CD14-positive monocyte (primary cell): ENCODE measurements at regions not wholly inside any gene's neighbourhood (a gene's known extent, or its start where the extent isn't known, plus 50 kb on each side); places are given as distances from the start of the nearest gene placed in this dataset.

Experiments used
- DNase-seq, 3 donors: peaks; one replicate each; pipeline ENCODE4 v3.0.0-alpha.2; 2011 to 2022
- H2AFZ ChIP-seq: 2 replicates; pipeline ENCODE4 v1.6.0; 2012; ENCODE audit warnings: mild to moderate bottlenecking, low read depth, low read length, inconsistent platforms; ENCODE audit not compliant: insufficient read depth, poor library complexity, severe bottlenecking
- H3K27ac ChIP-seq, 2 donors: 1 replicate in 1 of 2; 2 replicates in 1 of 2; pipeline ENCODE4 v1.5.1; 2012 to 2013; ENCODE audit warnings: low read length in 2 of 2, control low read depth in 1 of 2, inconsistent platforms in 1 of 2, low read depth in 1 of 2, mild to moderate bottlenecking in 1 of 2
- H3K27me3 ChIP-seq, 2 donors: one replicate each; pipeline versions ENCODE4 v1.6.0 to v1.6.1; 2011 to 2013; ENCODE audit warnings: low read length in 2 of 2; ENCODE audit not compliant: control insufficient read depth in 2 of 2, insufficient read depth in 2 of 2
- H3K36me3 ChIP-seq, 2 donors: replicated peaks in 1 of 2; 1 replicate in 1 of 2; 2 replicates in 1 of 2; pipeline versions ENCODE4 v1.5.1 to v1.6.1; 2012 to 2013; ENCODE audit warnings: low read length in 2 of 2, control low read depth in 1 of 2, inconsistent platforms in 1 of 2, mild to moderate bottlenecking in 1 of 2; ENCODE audit not compliant: insufficient read depth in 2 of 2, control insufficient read depth in 1 of 2
- H3K4me1 ChIP-seq, 2 donors: 1 replicate in 1 of 2; 2 replicates in 1 of 2; pipeline versions ENCODE4 v1.5.1 to v1.6.1; 2012 to 2013; ENCODE audit warnings: low read length in 2 of 2, control low read depth in 1 of 2, inconsistent platforms in 1 of 2, mild to moderate bottlenecking in 1 of 2, moderate library complexity in 1 of 2; ENCODE audit not compliant: insufficient read depth in 2 of 2, control insufficient read depth in 1 of 2
- H3K4me2 ChIP-seq: replicated peaks from 2 replicates; pipeline ENCODE3; 2012; ENCODE audit warnings: low read length, moderate library complexity, mild to moderate bottlenecking; ENCODE audit not compliant: poor library complexity, severe bottlenecking; ENCODE audit errors: extremely low read depth
- H3K4me3 ChIP-seq, 3 experiments: fragments of 200-600 bp in 1 of 3; sonication (generic) in 1 of 3; replicated peaks in 1 of 3; 1 replicate in 2 of 3; 2 replicates in 1 of 3; pipeline ENCODE4 v1.5.1; 2011 to 2013; ENCODE audit warnings: low read length in 3 of 3, mild to moderate bottlenecking in 3 of 3, control low read depth in 2 of 3, low read depth in 2 of 3, inconsistent platforms in 1 of 3, moderate library complexity in 1 of 3
- H3K79me2 ChIP-seq: 2 replicates; pipeline ENCODE4 v1.6.0; 2012; ENCODE audit warnings: mild to moderate bottlenecking, control low read depth, inconsistent platforms, low read length, moderate library complexity; ENCODE audit not compliant: insufficient read depth
- H3K9ac ChIP-seq: 2 replicates; pipeline ENCODE4 v1.6.0; 2017; ENCODE audit warnings: low read length, mild to moderate bottlenecking; ENCODE audit not compliant: insufficient read depth, poor library complexity, severe bottlenecking
- H3K9me3 ChIP-seq, 2 donors: replicated peaks in 1 of 2; 1 replicate in 1 of 2; 2 replicates in 1 of 2; pipeline versions ENCODE4 v1.5.1 to v1.6.1; 2012 to 2013; ENCODE audit warnings: low read length in 2 of 2, control low read depth in 1 of 2; ENCODE audit not compliant: control insufficient read depth in 1 of 2, insufficient read depth in 1 of 2
- H4K20me1 ChIP-seq: 2 replicates; pipeline ENCODE4 v1.6.0; 2012; ENCODE audit warnings: mild to moderate bottlenecking, low read length, control low read depth, moderate library complexity; ENCODE audit not compliant: insufficient read depth
- H3K27ac Mint-ChIP-seq, 7 donors: one replicate each; pipeline ENCODE4 v1.8.0; 2020; ENCODE audit warnings: mild to moderate bottlenecking in 7 of 7, mixed read lengths in 7 of 7, moderate library complexity in 6 of 7, inconsistent platforms in 2 of 7
- H3K27me3 Mint-ChIP-seq, 3 donors: one replicate each; pipeline ENCODE4 v1.8.0; 2021 to 2022; ENCODE audit warnings: low read depth in 3 of 3, mild to moderate bottlenecking in 3 of 3, mixed read lengths in 3 of 3, moderate library complexity in 3 of 3, inconsistent platforms in 1 of 3
- H3K36me3 Mint-ChIP-seq, 2 donors: one replicate each; pipeline ENCODE4 v1.8.0; 2020; ENCODE audit warnings: mixed read lengths in 2 of 2, inconsistent platforms in 1 of 2, mild to moderate bottlenecking in 1 of 2
- H3K4me1 Mint-ChIP-seq: one replicate; pipeline ENCODE4 v1.8.0; 2020; ENCODE audit warnings: mild to moderate bottlenecking, mixed read lengths
- H3K4me3 Mint-ChIP-seq, 2 donors: one replicate each; pipeline ENCODE4 v1.8.0; 2020; ENCODE audit warnings: mild to moderate bottlenecking in 2 of 2, mixed read lengths in 2 of 2, moderate library complexity in 1 of 2
- H3K9me3 Mint-ChIP-seq, 7 donors: one replicate each; pipeline ENCODE4 v1.8.0; 2020 to 2022; ENCODE audit warnings: mixed read lengths in 7 of 7, mild to moderate bottlenecking in 6 of 7, moderate library complexity in 6 of 7, inconsistent platforms in 2 of 7
- CTCF ChIP-seq: fragments of 200-600 bp; IDR thresholded peaks from one replicate; pipeline ENCODE4 v1.8.0; 2022; ENCODE audit warnings: antibody characterized with exemption, mild to moderate bottlenecking
- WGBS: methylation state at CpG from one replicate; pipeline ENCODE4 v1.1.5; 2013; ENCODE audit warnings: missing lambda C conversion rate; ENCODE audit not compliant: insufficient coverage; 5-methylcytosine and 5-hydroxymethylcytosine counted together
- intact Hi-C, 2 donors: fragments of 100-400 bp; cut with micrococcal nuclease; formaldehyde crosslinking; loops; one replicate each; pipeline versions ENCODE4 v1.15.0 to v1.15.1; 2023

GRCh38 chr20:11785885-11786507 lies 131.7 kb upstream of the BTBD3 start:
- TF ChIP-seq CTCF: no peak
- intact Hi-C loops: no loop called here
- DNase-seq: no peak
- 86% methylated on average over 3 of the region's 4 CpGs for WGBS
- H3K4me3 Mint-ChIP-seq: no peak overlapping the region
- H3K4me2 ChIP-seq: no peak overlapping the region
- H3K4me1 Mint-ChIP-seq: no peaks in the 10 kb centered on the region
- no peaks in the 10 kb centered on the region for H3K36me3 ChIP-seq
- H2AFZ ChIP-seq: no peak overlapping the region
- no peaks in the 10 kb centered on the region for H3K79me2 ChIP-seq
- H3K27me3 ChIP-seq: no peaks in the 10 kb centered on the region
- H3K9ac ChIP-seq: no peak overlapping the region
- H3K27me3 Mint-ChIP-seq: no peaks in the 10 kb centered on the region
- H3K36me3 Mint-ChIP-seq: no peaks in the 10 kb centered on the region
- no peak overlapping the region for H3K4me3 ChIP-seq
- H3K27ac Mint-ChIP-seq: no peak overlapping the region
- H3K9me3 ChIP-seq: no peaks in the 10 kb centered on the region
- no peak overlapping the region for H3K27ac ChIP-seq
- H3K9me3 Mint-ChIP-seq: peaks cover 0 to 2% (median 0%) of the 10 kb centered on the region in 7 donors
- no peaks in the 10 kb centered on the region for H3K4me1 ChIP-seq
- no peaks in the 10 kb centered on the region for H4K20me1 ChIP-seq

GRCh38 chr20:11790046-11790445 lies 127.6 kb upstream of the BTBD3 start:
- H3K9ac ChIP-seq: no peak overlapping the region
- intact Hi-C loops: no loop called here
- no peaks in the 10 kb centered on the region for H3K27me3 ChIP-seq
- TF ChIP-seq CTCF: no peak
- H3K4me1 ChIP-seq: no peaks in the 10 kb centered on the region
- no peaks in the 10 kb centered on the region for H4K20me1 ChIP-seq
- peaks cover 0 to 2% (median 0%) of the 10 kb centered on the region in 7 donors for H3K9me3 Mint-ChIP-seq
- H3K36me3 ChIP-seq: no peaks in the 10 kb centered on the region
- no peak overlapping the region for H3K27ac Mint-ChIP-seq
- no peaks in the 10 kb centered on the region for H3K27me3 Mint-ChIP-seq
- no peak overlapping the region for H3K4me3 ChIP-seq
- no peak overlapping the region for H3K27ac ChIP-seq
- H2AFZ ChIP-seq: no peak overlapping the region
- H3K4me2 ChIP-seq: no peak overlapping the region
- no peak for DNase-seq
- no peak overlapping the region for H3K4me3 Mint-ChIP-seq
- WGBS: no CpG with 5 or more reads among the region's 1 CpG
- no peaks in the 10 kb centered on the region for H3K9me3 ChIP-seq
- H3K79me2 ChIP-seq: no peaks in the 10 kb centered on the region
- H3K36me3 Mint-ChIP-seq: no peaks in the 10 kb centered on the region
- no peaks in the 10 kb centered on the region for H3K4me1 Mint-ChIP-seq
